SK-N-SH (cell line): ENCODE measurements at regions not wholly inside any gene's neighbourhood (a gene's known extent, or its start where the extent isn't known, plus 50 kb on each side); places are given as distances from the start of the nearest gene placed in this dataset.

Source experiments
- CTCF ChIA-PET: fragments of 300-600, 350-600 bp; formaldehyde crosslinking; extraction: SDS; loops from one replicate; lab custom pipeline; 2021; lab: Yijun Ruan, JAX
- POLR2A ChIA-PET: fragments of 350-600 bp; sonication (Branson Sonifier 250); formaldehyde crosslinking; extraction: SDS; loops from one replicate; lab custom pipeline; 2020; ENCODE audit warnings: antibody characterized with exemption, inconsistent platforms; lab: Yijun Ruan, JAX
- DNase-seq: peaks from one replicate; pipeline ENCODE4 v3.0.0; 2012
- H2AFZ ChIP-seq: fragments of 200-600 bp; sonication (generic); 2 replicates; pipeline ENCODE4 v1.8.1; 2016; ENCODE audit warnings: antibody characterized with exemption, mild to moderate bottlenecking, low read depth
- H3F3A ChIP-seq: fragments of 200-600 bp; sonication (generic); replicated peaks from 2 replicates; pipeline ENCODE3; 2016; ENCODE audit warnings: antibody characterized with exemption, mild to moderate bottlenecking; ENCODE audit not compliant: insufficient read depth
- H3K27ac ChIP-seq, 2 experiments: fragments of 200-500 bp in 1 of 2; fragments of 200-600 bp in 1 of 2; sonication (Bioruptor generic) in 1 of 2; sonication (generic), shearing (Covaris generic) in 1 of 2; 2 replicates each; pipeline versions ENCODE4 v1.5.1 to v1.6.1; 2014 to 2016; ENCODE audit warnings: low read depth in 2 of 2, inconsistent platforms in 1 of 2, low read length in 1 of 2, mild to moderate bottlenecking in 1 of 2, mixed read lengths in 1 of 2
- H3K27me3 ChIP-seq: fragments of 200-600 bp; sonication (generic), shearing (Covaris generic); 2 replicates; pipeline ENCODE4 v1.6.1; 2016; ENCODE audit warnings: mixed run types; ENCODE audit not compliant: insufficient read depth
- H3K36me3 ChIP-seq, 2 experiments: fragments of 200-500 bp in 1 of 2; fragments of 200-600 bp in 1 of 2; sonication (Bioruptor generic) in 1 of 2; sonication (generic) in 1 of 2; replicated peaks in 1 of 2; 2 replicates each; pipeline versions ENCODE3 to v1.5.1; 2014 to 2016; ENCODE audit warnings: low read length in 1 of 2, mild to moderate bottlenecking in 1 of 2; ENCODE audit not compliant: insufficient read depth in 2 of 2, control insufficient read depth in 1 of 2
- H3K4me1 ChIP-seq, 2 experiments: fragments of 200-500 bp in 1 of 2; fragments of 200-600 bp in 1 of 2; sonication (Bioruptor generic) in 1 of 2; sonication (generic), shearing (Covaris generic) in 1 of 2; 2 replicates each; pipeline versions ENCODE4 v1.5.1 to v1.6.1; 2014 to 2016; ENCODE audit warnings: low read depth in 1 of 2, low read length in 1 of 2, mixed run types in 1 of 2; ENCODE audit not compliant: insufficient read depth in 2 of 2, control insufficient read depth in 1 of 2
- H3K4me2 ChIP-seq: fragments of 200-600 bp; sonication (generic), shearing (Covaris generic); 2 replicates; pipeline ENCODE4 v1.6.1; 2017; ENCODE audit warnings: mixed run types
- H3K4me3 ChIP-seq, 2 experiments: fragments of 200-500 bp in 1 of 2; fragments of 200-600 bp in 1 of 2; sonication (Bioruptor generic) in 1 of 2; sonication (generic), shearing (Covaris generic) in 1 of 2; 2 replicates each; pipeline versions ENCODE4 v1.5.1 to v1.8.1; 2014 to 2016; ENCODE audit warnings: low read depth in 2 of 2, inconsistent platforms in 1 of 2, low read length in 1 of 2, mild to moderate bottlenecking in 1 of 2, mixed read lengths in 1 of 2, moderate library complexity in 1 of 2
- H3K79me2 ChIP-seq: fragments of 200-600 bp; sonication (generic); 2 replicates; pipeline ENCODE4 v1.8.1; 2017; ENCODE audit warnings: mild to moderate bottlenecking; ENCODE audit not compliant: insufficient read depth
- H3K9ac ChIP-seq: fragments of 200-600 bp; sonication (generic); 2 replicates; pipeline ENCODE4 v1.6.1; 2017; ENCODE audit warnings: mixed run types
- H3K9me2 ChIP-seq: fragments of 200-600 bp; sonication (generic); 2 replicates; pipeline ENCODE4 v1.6.1; 2017; ENCODE audit warnings: mixed run types
- H3K9me3 ChIP-seq: fragments of 200-600 bp; sonication (generic); 2 replicates; pipeline ENCODE4 v1.6.1; 2017; ENCODE audit warnings: mixed run types, mild to moderate bottlenecking, moderate library complexity
- H4K20me1 ChIP-seq: fragments of 200-600 bp; sonication (generic); 2 replicates; pipeline ENCODE4 v1.6.1; 2017; ENCODE audit warnings: mild to moderate bottlenecking, mixed run types; ENCODE audit not compliant: insufficient read depth
- CHD2 ChIP-seq: fragments of 150-350 bp; IDR thresholded peaks from 2 replicates; pipeline ENCODE4 v1.6.1; 2018; ENCODE audit warnings: low read length; ENCODE audit not compliant: partially characterized antibody
- ELF1 ChIP-seq: IDR thresholded peaks from 2 replicates; pipeline ENCODE4 v1.4.0; 2012
- EZH2phosphoT487 ChIP-seq: fragments of 200-600 bp; sonication (generic); IDR thresholded peaks from 2 replicates; pipeline ENCODE4 v1.6.1; 2017; ENCODE audit warnings: low read depth, mixed run types, mild to moderate bottlenecking, antibody characterized with exemption, moderate library complexity, borderline replicate concordance
- FOXM1 ChIP-seq: IDR thresholded peaks from 2 replicates; pipeline ENCODE4 v1.4.0; 2012; ENCODE audit warnings: low read depth, mild to moderate bottlenecking
- GABPA ChIP-seq: IDR thresholded peaks from 2 replicates; pipeline ENCODE4 v1.4.0; 2012; ENCODE audit warnings: low read depth, mild to moderate bottlenecking
- GATA2 ChIP-seq: sonication (generic); formaldehyde crosslinking; IDR thresholded peaks from 2 replicates; pipeline ENCODE4 v1.5.0; 2020; ENCODE audit warnings: mild to moderate bottlenecking, missing genetic modification reagents
- MEF2A ChIP-seq: IDR thresholded peaks from 2 replicates; pipeline ENCODE4 v1.4.0; 2012; ENCODE audit warnings: low read depth, borderline replicate concordance
- MXI1 ChIP-seq: IDR thresholded peaks from 2 replicates; pipeline ENCODE4 v1.6.1; 2012; ENCODE audit warnings: mild to moderate bottlenecking, low read depth, low read length, improper control_type of control experiment
- NFIC ChIP-seq: IDR thresholded peaks from 2 replicates; pipeline ENCODE4 v1.4.0; 2012; ENCODE audit warnings: borderline replicate concordance
- NRF1 ChIP-seq: IDR thresholded peaks from 2 replicates; pipeline ENCODE4 v1.6.1; 2012; ENCODE audit warnings: low read depth, mild to moderate bottlenecking, low read length
- PBX3 ChIP-seq: IDR thresholded peaks from 2 replicates; pipeline ENCODE4; 2012
- RAD21 ChIP-seq: IDR thresholded peaks from 2 replicates; pipeline ENCODE4 v1.6.1; 2012; ENCODE audit warnings: mild to moderate bottlenecking, low read length
- RCOR1 ChIP-seq: fragments of 150-350 bp; IDR thresholded peaks from 2 replicates; pipeline ENCODE4 v1.6.1; 2017; ENCODE audit warnings: antibody characterized with exemption, low read length
- RFX5 ChIP-seq: IDR thresholded peaks from 2 replicates; pipeline ENCODE4 v1.6.1; 2012; ENCODE audit warnings: mild to moderate bottlenecking, improper control_type of control experiment, low read length
- RXRA ChIP-seq: IDR thresholded peaks from 2 replicates; pipeline ENCODE4 v1.4.0; 2012; ENCODE audit warnings: low read depth, mild to moderate bottlenecking, borderline replicate concordance
- SIN3A ChIP-seq: IDR thresholded peaks from 2 replicates; pipeline ENCODE4 v1.6.1; 2012; ENCODE audit warnings: low read depth, mild to moderate bottlenecking, low read length, moderate library complexity, borderline replicate concordance
- SMC3 ChIP-seq: IDR thresholded peaks from 2 replicates; pipeline ENCODE4 v1.6.1; 2012; ENCODE audit warnings: low read depth, low read length, improper control_type of control experiment
- TEAD4 ChIP-seq: IDR thresholded peaks from 2 replicates; pipeline ENCODE4 v1.4.0; 2012; ENCODE audit warnings: mild to moderate bottlenecking, borderline replicate concordance; ENCODE audit not compliant: insufficient read depth
- YY1 ChIP-seq: IDR thresholded peaks from 2 replicates; pipeline ENCODE4 v1.4.0; 2012; ENCODE audit warnings: low read depth, mild to moderate bottlenecking
- WGBS: methylation state at CpG from one replicate; pipeline ENCODE4 v1.1.6; 2017; ENCODE audit warnings: low lambda C conversion rate; 5-methylcytosine and 5-hydroxymethylcytosine counted together
- TF ChIP-seq, protein P1 (sequence below): fragments of 150-350 bp; IDR thresholded peaks from 2 replicates; pipeline ENCODE4 v1.6.1; 2017; ENCODE audit warnings: antibody characterized with exemption, low read length, low read depth, borderline replicate concordance
- TF ChIP-seq, protein P2 (sequence below): IDR thresholded peaks from 2 replicates; pipeline ENCODE4 v1.6.1; 2012; ENCODE audit warnings: mild to moderate bottlenecking, low read depth, low read length, moderate library complexity

GRCh38 chr13:39929583-39929982, 274.1 kb downstream of the COG6 start (continued):
- TF ChIP-seq PBX3 (peak; percentile 49; the same call in 1 of the 2 replicates), RFX5 (no peak), RAD21 (no peak), MEF2A (no peak), SIN3A (no peak), CHD2 (no peak), GATA2 (peak; percentile 34; the same call in 1 of the 2 replicates)
- TF ChIP-seq, all 33 proteins: peak for 4

DNA sequence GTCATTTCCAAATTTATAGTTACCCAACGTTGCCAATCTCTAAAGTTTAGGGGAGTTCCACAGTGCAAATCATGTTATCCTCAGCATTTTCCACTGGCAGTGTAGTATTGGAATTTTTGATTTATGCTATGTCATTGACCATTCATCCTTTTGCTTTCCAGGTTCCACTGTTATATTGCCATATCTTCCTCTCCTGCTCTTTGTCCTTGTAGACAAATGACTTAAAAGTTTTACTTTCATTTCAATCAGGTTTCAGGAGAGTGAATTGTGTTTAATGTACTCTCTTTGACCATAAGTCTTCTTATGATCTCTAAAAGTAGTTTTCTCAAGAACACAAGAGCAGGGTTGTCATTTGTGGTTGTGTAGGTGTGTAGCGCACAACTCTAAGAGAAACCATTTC, 274.6 kb downstream of the COG6 start:
- H3K27me3 ChIP-seq: no peaks in the 10 kb centered on the region
- ChIA-PET POLR2A (no interaction called here), CTCF (no interaction called here)
- H3K79me2 ChIP-seq: no peaks in the 10 kb centered on the region
- H3K4me3 ChIP-seq: no peak overlapping the region
- H3K4me1 ChIP-seq: peaks cover 0 to 2% of the 10 kb centered on the region in 2 experiments; a peak in 3 of 4 replicates
- TF ChIP-seq TEAD4 (no peak), FOXM1 (no peak), SIN3A (no peak), GATA2 (no peak), RFX5 (no peak), ELF1 (no peak), EZH2phosphoT487 (no peak), RXRA (no peak), PBX3 (no peak), GABPA (no peak), MXI1 (no peak), NFIC (no peak), NRF1 (no peak), YY1 (no peak), RCOR1 (no peak), SMC3 (no peak)
- TF ChIP-seq, protein P1, sequence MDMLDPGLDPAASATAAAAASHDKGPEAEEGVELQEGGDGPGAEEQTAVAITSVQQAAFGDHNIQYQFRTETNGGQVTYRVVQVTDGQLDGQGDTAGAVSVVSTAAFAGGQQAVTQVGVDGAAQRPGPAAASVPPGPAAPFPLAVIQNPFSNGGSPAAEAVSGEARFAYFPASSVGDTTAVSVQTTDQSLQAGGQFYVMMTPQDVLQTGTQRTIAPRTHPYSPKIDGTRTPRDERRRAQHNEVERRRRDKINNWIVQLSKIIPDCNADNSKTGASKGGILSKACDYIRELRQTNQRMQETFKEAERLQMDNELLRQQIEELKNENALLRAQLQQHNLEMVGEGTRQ: no peak
- TF ChIP-seq, protein P2, sequence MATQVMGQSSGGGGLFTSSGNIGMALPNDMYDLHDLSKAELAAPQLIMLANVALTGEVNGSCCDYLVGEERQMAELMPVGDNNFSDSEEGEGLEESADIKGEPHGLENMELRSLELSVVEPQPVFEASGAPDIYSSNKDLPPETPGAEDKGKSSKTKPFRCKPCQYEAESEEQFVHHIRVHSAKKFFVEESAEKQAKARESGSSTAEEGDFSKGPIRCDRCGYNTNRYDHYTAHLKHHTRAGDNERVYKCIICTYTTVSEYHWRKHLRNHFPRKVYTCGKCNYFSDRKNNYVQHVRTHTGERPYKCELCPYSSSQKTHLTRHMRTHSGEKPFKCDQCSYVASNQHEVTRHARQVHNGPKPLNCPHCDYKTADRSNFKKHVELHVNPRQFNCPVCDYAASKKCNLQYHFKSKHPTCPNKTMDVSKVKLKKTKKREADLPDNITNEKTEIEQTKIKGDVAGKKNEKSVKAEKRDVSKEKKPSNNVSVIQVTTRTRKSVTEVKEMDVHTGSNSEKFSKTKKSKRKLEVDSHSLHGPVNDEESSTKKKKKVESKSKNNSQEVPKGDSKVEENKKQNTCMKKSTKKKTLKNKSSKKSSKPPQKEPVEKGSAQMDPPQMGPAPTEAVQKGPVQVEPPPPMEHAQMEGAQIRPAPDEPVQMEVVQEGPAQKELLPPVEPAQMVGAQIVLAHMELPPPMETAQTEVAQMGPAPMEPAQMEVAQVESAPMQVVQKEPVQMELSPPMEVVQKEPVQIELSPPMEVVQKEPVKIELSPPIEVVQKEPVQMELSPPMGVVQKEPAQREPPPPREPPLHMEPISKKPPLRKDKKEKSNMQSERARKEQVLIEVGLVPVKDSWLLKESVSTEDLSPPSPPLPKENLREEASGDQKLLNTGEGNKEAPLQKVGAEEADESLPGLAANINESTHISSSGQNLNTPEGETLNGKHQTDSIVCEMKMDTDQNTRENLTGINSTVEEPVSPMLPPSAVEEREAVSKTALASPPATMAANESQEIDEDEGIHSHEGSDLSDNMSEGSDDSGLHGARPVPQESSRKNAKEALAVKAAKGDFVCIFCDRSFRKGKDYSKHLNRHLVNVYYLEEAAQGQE: no peak
- H3K9ac ChIP-seq: no peak overlapping the region
- no peak overlapping the region for H3K4me2 ChIP-seq
- no peaks in the 10 kb centered on the region for H3K9me2 ChIP-seq
- no peaks in the 10 kb centered on the region for H4K20me1 ChIP-seq
- WGBS: 55% methylated on average over 2 of the region's 2 CpGs
- H3F3A ChIP-seq: no peaks in the 10 kb centered on the region
- no peak for DNase-seq
- no peak overlapping the region; the same call in 1 of the 2 replicates for H2AFZ ChIP-seq
- peak overlapping the region in 1 of 2 experiments; percentile 68; a peak in 1 of 4 replicates for H3K27ac ChIP-seq
- H3K36me3 ChIP-seq: no peaks in the 10 kb centered on the region
- H3K9me3 ChIP-seq: no peaks in the 10 kb centered on the region
